CD4-positive, alpha-beta T cell treated with Interleukin-17A for 1 hour (primary cell): ENCODE measurements at regions not wholly inside any gene's neighbourhood (a gene's known extent, or its start where the extent isn't known, plus 50 kb on each side); places are given as distances from the start of the nearest gene placed in this dataset.
"Not testable (repeated sequence)": the region's sequence is repeated elsewhere in the genome, so short reads cannot be mapped to it uniquely, and the experiment has no call there.

Experiments used
- DNase-seq: peaks from one replicate; pipeline ENCODE4 v3.0.0-alpha.2; 2020

- no peak for DNase-seq
These were observed 54.4 kb upstream of the IQCM start for GRCh38 chr4:149870008-149870407.

- no peak for DNase-seq
These were observed 66.1 kb upstream of the IQCM start for GRCh38 chr4:149881744-149882143.

- DNase-seq, result no peak
These were observed 66.6 kb upstream of the IQCM start for GRCh38 chr4:149882251-149882650.

GRCh38 chr4:149884046-149884445, 68.4 kb upstream of the IQCM start:
- no peak for DNase-seq

- no peak for DNase-seq
These were observed 69.0 kb upstream of the IQCM start for GRCh38 chr4:149884529-149885181.

GRCh38 chr4:149885896-149886295, 70.3 kb upstream of the IQCM start:
- no peak for DNase-seq

- no peak for DNase-seq
These were observed 71.3 kb upstream of the IQCM start for GRCh38 chr4:149886786-149887490.

- no peak for DNase-seq
These were observed 74.3 kb upstream of the IQCM start for GRCh38 chr4:149889991-149890390.

GRCh38 chr4:149890531-149890930, 74.9 kb upstream of the IQCM start:
- DNase-seq, result no peak

GRCh38 chr4:149891426-149891825, 75.8 kb upstream of the IQCM start:
- DNase-seq, result no peak

- DNase-seq, result no peak
These were observed 80.8 kb upstream of the IQCM start for GRCh38 chr4:149896432-149896831.

GRCh38 chr4:149897783-149898182, 82.1 kb upstream of the IQCM start:
- DNase-seq, result no peak

- DNase-seq, result no peak
These were observed 85.5 kb upstream of the IQCM start for GRCh38 chr4:149901128-149901527.

- no peak for DNase-seq
These were observed 86.6 kb upstream of the IQCM start for GRCh38 chr4:149902242-149902641.

GRCh38 chr4:149910177-149910576, 94.5 kb upstream of the IQCM start:
- DNase-seq, result no peak

GRCh38 chr4:149910604-149911350, 95.1 kb upstream of the IQCM start:
- DNase-seq, result no peak

- DNase-seq, result no peak
These were observed 95.7 kb upstream of the IQCM start for GRCh38 chr4:149911354-149911753.

- DNase-seq, result no peak
These were observed 96.4 kb upstream of the IQCM start for GRCh38 chr4:149912000-149912399.

GRCh38 chr4:149914119-149915115, 98.8 kb upstream of the IQCM start:
- DNase-seq, result peak; percentile 6

GRCh38 chr4:149915735-149916134, 100.1 kb upstream of the IQCM start:
- not testable (repeated sequence) for DNase-seq

- DNase-seq, result no peak
These were observed 108.1 kb upstream of the IQCM start for GRCh38 chr4:149923736-149924135.

- no peak for DNase-seq
These were observed 111.9 kb upstream of the IQCM start for GRCh38 chr4:149927514-149927913.

- DNase-seq, result no peak
These were observed 112.9 kb upstream of the IQCM start for GRCh38 chr4:149928507-149928906.
